ENCODE measurements at regions not wholly inside any gene's neighbourhood (a gene's known extent, or its start where the extent isn't known, plus 50 kb on each side); places are given as distances from the start of the nearest gene placed in this dataset.

DNA sequence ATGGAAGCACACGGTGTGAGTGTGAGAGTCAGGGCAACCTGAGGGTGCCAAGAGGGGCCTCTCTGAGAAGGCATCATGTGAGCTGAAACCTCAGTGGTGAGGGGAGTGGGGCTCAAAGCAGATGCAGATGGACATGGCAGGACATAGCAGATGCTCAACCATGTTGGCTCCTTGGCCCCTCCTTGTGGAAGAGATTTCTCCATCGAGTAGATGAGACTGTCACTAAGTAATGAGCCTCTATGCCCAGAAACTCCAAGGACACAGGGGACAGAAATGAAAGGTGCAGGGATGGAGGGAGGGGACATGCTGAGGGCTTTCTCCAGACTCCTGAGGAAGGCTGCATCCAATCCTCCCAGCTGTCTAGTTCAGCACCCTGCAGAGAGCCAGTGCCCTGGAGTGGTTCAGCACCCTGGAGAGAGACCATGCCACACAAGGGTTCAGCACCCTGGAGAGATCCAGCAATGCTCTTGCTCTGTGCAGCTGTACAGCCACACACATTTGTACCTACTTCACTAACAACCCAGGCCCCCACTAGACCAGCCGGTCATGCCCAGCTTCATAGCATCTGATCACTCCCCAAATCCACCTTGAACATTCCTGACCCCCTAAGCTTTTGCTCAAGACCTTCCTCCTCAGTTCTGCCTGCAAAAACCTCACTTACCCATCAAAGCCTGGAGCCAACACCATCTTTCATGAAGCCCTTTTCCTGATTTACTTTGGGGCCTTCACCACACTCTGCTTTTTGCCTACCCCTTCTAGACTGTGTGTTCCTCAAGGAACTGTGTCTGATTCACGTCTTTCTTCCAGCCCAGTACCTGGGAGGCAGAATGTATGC lies 252.0 kb downstream of the CTTN start:
- DNase-seq (peak in 2 of 3 donors; percentile 46 to 63), ATAC-seq (peak; percentile 72 to 95 (median 92))
- no peak overlapping the region for H3K4me3 ChIP-seq
- H3K36me3 ChIP-seq = no peaks in the 10 kb centered on the region
- no peak overlapping the region for H3K27ac ChIP-seq
- TF ChIP-seq POLR2A (IDR thresholded peaks at IDR 0.05) = no peak
- TF ChIP-seq, protein P1, sequence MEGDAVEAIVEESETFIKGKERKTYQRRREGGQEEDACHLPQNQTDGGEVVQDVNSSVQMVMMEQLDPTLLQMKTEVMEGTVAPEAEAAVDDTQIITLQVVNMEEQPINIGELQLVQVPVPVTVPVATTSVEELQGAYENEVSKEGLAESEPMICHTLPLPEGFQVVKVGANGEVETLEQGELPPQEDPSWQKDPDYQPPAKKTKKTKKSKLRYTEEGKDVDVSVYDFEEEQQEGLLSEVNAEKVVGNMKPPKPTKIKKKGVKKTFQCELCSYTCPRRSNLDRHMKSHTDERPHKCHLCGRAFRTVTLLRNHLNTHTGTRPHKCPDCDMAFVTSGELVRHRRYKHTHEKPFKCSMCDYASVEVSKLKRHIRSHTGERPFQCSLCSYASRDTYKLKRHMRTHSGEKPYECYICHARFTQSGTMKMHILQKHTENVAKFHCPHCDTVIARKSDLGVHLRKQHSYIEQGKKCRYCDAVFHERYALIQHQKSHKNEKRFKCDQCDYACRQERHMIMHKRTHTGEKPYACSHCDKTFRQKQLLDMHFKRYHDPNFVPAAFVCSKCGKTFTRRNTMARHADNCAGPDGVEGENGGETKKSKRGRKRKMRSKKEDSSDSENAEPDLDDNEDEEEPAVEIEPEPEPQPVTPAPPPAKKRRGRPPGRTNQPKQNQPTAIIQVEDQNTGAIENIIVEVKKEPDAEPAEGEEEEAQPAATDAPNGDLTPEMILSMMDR (IDR thresholded peaks at IDR 0.05) = no peak
- 59% methylated on average over 3 of the region's 4 CpGs for WGBS (ENCODE audit: insufficient coverage, low coverage, low lambda C conversion rate, missing lambda C conversion rate)
- no peaks in the 10 kb centered on the region for H3K4me1 ChIP-seq
- no peaks in the 10 kb centered on the region for H3K27me3 ChIP-seq
- no peaks in the 10 kb centered on the region for H3K9me3 ChIP-seq
- intact Hi-C loops (cut with DNase I) = no loop called here

DNA sequence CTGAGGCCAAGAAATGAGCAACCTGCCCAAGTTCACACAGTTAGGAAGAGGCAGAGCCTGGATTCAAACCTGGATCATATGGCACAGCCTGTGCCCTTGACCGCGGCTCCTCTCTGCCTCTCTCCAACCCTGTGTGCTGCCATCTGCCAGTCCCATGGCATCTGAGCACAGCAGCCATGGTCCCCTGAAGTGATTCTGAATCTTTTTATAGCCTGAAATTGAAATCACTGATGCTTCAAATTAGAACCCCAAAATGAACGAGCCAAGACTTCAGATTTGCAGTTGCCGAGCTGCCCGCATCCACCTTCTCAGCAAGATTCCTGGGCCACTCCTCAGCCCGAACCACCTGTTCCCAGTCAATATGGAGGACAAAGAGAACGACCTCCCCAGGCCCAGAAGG lies 252.7 kb downstream of the CTTN start:
- TF ChIP-seq POLR2A (IDR thresholded peaks at IDR 0.05) = no peak
- TF ChIP-seq, protein P1 (IDR thresholded peaks at IDR 0.05) = no peak
- Histone ChIP-seq H3K36me3 (no peaks in the 10 kb centered on the region), H3K27me3 (no peaks in the 10 kb centered on the region), H3K4me3 (no peak overlapping the region), H3K4me1 (peaks cover 0 to 2% (median 1%) of the 10 kb centered on the region in 4 donors), H3K27ac (no peak overlapping the region), H3K9me3 (no peaks in the 10 kb centered on the region)
- DNase-seq (no peak), ATAC-seq (no peak)
- intact Hi-C loops (cut with DNase I) = no loop called here
- WGBS (ENCODE audit: insufficient coverage, low coverage, low lambda C conversion rate, missing lambda C conversion rate) = 95% methylated on average over 6 of the region's 7 CpGs

DNA sequence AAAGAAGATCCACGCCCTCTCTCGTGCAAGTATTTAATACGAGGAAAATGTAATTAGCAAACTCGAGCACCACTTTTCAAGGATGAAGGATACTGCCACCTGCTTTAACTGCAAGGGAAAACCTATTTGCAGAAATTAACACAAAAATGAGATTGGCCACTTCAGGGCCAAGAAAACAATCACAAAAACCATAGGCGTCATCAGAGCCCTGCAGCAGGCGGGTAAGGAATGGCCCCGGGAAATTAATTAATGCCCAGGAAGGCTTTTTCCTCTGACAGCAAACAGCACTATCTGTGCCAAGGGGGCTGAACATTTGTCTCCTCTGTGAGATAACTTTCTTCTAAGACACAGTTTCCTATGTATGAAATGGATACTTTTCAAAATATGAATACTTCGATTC lies 255.7 kb downstream of the CTTN start:
- no peaks in the 10 kb centered on the region for H3K9me3 ChIP-seq
- no peak for ATAC-seq
- H3K4me3 ChIP-seq = no peak overlapping the region
- H3K4me1 ChIP-seq = peaks cover 0 to 18% (median 7%) of the 10 kb centered on the region in 4 donors
- 69% methylated on average over 7 of the region's 8 CpGs for WGBS (ENCODE audit: insufficient coverage, low coverage, low lambda C conversion rate, missing lambda C conversion rate)
- no peak for DNase-seq
- H3K27me3 ChIP-seq = no peaks in the 10 kb centered on the region
- H3K36me3 ChIP-seq = no peaks in the 10 kb centered on the region
- TF ChIP-seq POLR2A (IDR thresholded peaks at IDR 0.05) = no peak
- intact Hi-C loops (cut with DNase I) = no loop called here
- no peak overlapping the region for H3K27ac ChIP-seq

DNA sequence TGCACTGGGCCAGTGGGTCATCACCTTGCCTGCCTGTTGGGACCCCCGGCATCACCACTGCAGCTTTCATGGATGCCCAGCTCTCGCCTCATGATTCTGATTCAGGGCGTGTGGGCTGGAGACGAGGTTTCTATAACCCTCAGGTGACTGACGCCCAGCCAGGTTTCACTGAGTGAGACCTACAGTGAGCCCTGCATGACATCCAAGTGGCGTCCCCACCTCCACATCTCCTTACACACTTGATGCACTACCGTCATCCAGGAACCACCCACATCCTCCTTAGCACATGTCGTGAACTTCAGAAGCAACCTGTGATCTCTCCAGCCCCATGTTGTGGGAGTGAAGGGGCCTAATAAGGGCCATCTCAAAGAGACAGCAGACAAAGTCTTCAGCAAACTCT lies 257.5 kb downstream of the CTTN start:
- 80% methylated on average over 1 of the region's 8 CpGs for WGBS (ENCODE audit: insufficient coverage, low coverage, low lambda C conversion rate, missing lambda C conversion rate)
- H3K27me3 ChIP-seq = no peaks in the 10 kb centered on the region
- ATAC-seq = no peak

DNA sequence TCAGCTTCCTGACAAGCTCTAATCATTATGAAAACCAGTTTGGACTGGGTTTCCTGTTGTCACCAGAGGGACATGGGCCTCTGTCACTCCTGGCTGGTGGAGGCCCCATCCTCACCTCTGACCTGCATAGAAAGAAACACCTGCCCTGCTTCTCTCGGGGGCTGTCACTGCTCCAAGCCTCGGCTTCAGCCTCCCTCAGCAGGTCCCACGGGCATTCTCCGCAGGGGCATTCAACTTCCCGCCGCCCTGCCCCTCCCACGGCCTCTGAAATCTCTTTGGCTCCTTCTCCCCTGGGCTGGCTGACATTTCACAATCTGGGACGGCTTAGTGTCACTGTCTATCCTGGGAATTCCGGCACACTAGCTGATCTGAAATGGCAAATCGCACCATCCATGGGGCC lies 257.9 kb downstream of the CTTN start:
- H3K4me1 ChIP-seq = peaks cover 0 to 18% (median 7%) of the 10 kb centered on the region in 4 donors
- H3K27ac ChIP-seq = no peak overlapping the region
- no peak overlapping the region for H3K4me3 ChIP-seq
- ATAC-seq = peak; percentile 96 to 98 (median 98)
- H3K9me3 ChIP-seq = no peaks in the 10 kb centered on the region
- WGBS (ENCODE audit: insufficient coverage, low coverage, low lambda C conversion rate, missing lambda C conversion rate) = 25% methylated on average over 3 of the region's 10 CpGs
- peak; percentile 79 to 82 (median 81) for DNase-seq
- TF ChIP-seq, protein P1 (IDR thresholded peaks at IDR 0.05) = no peak
- no peak for TF ChIP-seq POLR2A (IDR thresholded peaks at IDR 0.05)
- no peaks in the 10 kb centered on the region for H3K36me3 ChIP-seq
- intact Hi-C loops (cut with DNase I) = no loop called here
- no peaks in the 10 kb centered on the region for H3K27me3 ChIP-seq

More for the DNA sequence above, 257.5 kb downstream of the CTTN start:
- no peak for TF ChIP-seq POLR2A (IDR thresholded peaks at IDR 0.05)
- TF ChIP-seq, protein P1 (IDR thresholded peaks at IDR 0.05) = no peak
- Histone ChIP-seq H3K36me3 (no peaks in the 10 kb centered on the region), H3K4me1 (peaks cover 0 to 18% (median 7%) of the 10 kb centered on the region in 4 donors), H3K27ac (no peak overlapping the region), H3K4me3 (no peak overlapping the region), H3K9me3 (no peaks in the 10 kb centered on the region)
- intact Hi-C loops (cut with DNase I) = no loop called here
- DNase-seq = no peak
